HTR-8/SVneo (cell line): ENCODE measurements at regions not wholly inside any gene's neighbourhood (a gene's known extent, or its start where the extent isn't known, plus 50 kb on each side); places are given as distances from the start of the nearest gene placed in this dataset.

ENCODE experiments used
- DNase-seq: peaks from one replicate; pipeline ENCODE4 v3.0.0; 2011; ENCODE audit warnings: low spot score, mixed read lengths; ENCODE audit not compliant: insufficient read length
- FAIRE-seq: peaks from 2 replicates; lab custom pipeline; 2011; peaks lifted over from hg19 to GRCh38; lab: Jason Lieb, UNC

DNA sequence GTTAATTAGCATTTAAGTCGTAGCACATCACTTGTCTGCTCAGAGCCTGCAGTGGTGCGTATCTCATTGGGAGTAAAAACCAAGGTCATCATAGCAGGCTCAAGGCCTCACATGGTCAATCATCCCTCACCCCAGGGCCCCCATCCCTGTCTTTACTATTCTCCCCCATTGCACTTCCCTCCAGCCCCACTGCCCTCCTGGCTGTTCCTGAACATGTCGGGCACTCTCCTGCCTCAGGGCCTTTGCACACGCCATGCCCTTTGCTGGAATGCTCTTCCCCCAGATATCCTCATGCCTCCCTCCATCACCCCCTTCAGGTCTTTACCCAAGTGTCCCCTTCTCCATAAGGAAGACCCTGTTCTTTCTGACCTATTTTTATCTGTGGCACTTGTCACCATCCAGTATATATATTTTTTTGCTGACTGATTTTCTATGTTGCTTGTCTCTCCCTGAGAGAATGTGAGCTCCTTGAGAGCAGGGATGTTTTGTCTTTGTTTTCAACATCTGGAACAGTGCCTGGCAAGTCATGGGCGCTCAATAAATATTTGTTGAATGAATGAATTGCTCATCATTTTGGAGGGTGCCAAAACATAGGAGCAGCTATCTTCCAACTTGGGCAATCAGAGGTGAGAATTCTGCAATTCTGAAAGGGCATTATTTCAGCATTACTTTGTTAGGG lies 74.1 kb upstream of the POU3F1 start:
- FAIRE-seq (no peak), DNase-seq (no peak)

DNA sequence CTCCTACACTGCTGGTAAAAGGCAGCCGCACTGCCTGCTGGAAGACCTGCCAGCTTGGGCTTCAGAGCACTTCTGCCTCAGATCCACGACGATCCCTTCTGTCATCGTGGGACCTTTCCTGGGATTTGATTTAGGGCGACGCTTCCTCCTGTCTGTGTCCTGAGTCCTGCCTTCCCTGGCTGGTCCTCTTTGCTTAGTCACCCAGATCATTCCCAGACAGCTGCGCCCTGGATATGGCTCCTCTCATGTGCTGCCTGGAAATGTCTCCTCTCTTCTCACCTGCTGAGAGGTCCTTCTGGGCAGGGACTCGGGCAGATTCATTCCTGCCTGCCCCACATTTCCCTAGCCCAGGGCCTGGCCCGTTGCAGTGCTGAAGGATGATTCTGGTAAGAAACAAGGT lies 72.4 kb upstream of the POU3F1 start:
- FAIRE-seq: no peak
- DNase-seq: no peak

DNA sequence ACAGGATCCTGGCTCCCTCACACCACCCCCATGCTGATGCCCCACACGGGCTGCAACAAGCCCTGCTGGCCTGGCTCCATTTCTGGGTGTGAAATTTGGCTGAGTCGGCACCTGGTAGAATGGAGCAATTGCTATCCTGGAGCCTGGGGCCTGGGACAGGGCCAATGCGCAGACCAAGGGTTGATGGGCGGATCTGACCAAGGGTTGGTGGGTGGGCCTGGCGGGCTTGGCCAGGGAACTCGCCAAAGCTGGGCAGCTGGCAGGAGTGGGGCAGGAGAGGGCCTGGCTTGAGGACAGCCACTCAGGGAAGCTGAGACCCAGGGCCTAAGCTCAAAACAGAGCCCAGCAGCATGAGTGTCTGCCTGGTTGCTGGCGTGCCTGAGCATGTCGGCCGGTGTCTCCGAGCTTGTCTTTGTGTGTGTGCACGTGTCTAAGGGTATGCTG lies 70.9 kb upstream of the POU3F1 start:
- DNase-seq (no peak), FAIRE-seq (no peak)

DNA sequence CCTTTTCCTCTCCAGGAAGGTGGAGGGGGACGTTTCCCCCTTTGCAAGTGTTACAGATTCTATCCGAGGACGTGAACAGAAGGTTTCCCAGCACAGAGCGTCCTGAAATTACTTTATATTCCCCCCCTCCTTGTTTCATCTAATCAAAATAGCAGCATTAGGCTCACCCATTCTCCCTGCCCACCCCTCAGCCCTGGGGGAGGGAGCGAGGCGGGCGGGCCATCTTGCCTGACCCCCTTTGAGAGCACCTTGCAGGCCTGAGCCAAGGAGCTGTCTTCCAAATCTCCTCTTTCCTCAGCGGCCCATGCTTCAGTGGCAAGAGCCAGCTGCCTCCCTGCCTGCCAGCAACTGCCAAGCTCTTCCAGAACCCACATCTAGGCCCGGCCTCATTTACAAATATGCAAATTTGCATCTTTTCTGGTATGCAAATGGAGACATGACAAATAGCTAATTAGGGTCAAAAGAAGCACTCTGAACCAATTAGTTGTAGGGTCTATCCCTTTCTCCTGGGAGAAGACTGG lies 69.1 kb upstream of the POU3F1 start:
- FAIRE-seq: no peak
- DNase-seq: no peak

DNA sequence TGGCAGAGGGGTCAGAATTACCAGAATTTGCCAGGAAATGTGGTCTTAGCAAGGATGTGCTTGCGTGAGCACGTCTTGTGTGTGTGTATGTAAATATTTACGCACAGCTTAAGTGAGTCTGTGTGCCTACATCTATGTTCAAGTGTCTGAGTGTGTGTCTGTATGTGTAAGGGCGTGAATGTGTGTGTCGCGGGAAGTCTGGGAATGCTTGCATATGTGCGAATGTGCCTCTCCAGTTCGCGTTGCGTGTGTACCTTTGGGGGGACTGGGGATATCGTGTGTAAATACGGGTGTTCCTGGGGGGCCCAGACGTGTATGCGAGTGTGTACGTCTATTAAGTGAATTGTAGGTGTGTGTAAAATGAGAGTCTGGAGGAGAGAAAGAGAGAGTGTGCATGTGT lies 68.6 kb upstream of the POU3F1 start:
- DNase-seq (no peak), FAIRE-seq (no peak)

DNA sequence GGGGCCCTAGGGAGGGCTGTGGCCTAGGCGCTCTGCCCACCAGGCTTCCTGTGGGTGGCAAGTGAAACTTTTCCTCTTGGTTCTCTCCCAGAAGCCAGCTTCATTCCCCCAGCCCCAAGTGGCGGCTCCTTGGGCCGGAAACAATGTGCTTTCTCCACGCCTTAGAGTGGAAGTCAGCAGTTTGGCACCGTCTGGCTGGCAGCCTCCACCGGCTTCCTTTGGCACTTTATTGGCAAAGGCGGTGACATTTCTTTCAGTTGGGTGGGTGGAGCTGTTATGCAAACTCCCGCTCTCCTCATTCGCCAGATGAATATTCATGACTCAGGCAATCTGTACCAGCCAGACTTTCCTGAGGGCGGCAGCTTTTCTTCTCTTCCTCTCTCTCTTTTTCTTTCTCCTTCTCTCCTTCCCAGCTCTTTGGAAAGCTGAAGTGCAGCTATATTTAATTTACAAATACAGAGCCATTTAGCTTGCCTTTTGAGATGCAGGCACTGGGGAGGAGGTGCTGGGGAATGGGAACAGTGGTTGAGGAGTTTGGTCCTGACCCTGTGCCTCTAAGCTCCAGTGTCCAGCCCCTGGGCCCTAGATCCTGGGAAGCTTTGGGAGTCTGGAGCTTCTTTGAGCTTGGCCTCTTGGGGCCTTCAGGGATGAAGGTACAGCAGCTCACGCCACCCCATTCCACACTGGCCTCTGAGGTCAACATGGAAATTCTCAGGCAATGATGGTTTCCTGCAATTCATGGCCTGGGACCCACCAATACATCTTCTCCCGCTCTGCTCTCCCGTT lies 67.8 kb upstream of the POU3F1 start:
- DNase-seq (no peak), FAIRE-seq (no peak)

DNA sequence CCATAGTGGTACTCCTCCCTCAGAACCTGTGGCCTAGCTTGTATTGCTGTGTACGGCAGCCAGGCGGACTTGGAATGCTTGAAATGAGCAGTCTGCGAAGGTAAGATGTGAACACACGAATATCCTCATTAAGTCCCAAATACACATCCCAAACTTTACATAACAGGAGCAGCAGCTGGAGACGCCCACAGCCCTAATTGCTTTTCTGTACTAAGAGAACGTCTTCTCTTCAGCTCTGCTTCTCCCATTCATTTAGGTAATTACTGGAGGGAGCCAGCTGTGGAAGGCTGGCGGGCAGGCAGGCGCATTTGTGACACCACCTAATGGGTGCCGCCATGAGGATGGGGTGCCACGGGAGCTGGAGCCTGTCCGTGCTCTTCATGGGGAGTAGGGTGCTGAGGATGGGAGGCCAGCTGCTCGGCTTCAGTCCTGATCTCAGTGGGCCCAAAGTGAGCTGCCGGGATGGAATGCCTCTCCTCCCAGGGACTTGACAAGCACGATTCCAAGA lies 66.6 kb upstream of the POU3F1 start:
- FAIRE-seq (no peak), DNase-seq (no peak)

DNA sequence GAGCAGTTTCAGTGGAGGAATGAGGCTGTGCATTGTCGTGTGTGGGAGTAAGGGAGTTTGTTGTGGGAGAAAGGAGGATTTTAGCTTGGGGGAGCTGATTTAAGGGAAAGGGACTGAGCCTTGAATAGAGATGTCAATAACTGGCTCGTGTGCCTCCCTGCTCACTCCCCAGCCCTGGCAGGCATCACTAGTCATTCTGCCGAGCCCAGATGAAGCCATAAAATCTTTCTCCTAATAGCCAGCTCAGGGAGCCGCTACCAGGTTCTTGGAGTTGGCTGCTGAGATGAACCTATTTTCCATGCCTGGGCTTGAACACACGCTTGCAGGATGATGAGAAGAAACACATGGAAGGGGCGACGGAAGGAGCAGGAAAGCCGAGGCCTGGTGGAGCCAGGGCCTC lies 65.0 kb upstream of the POU3F1 start:
- DNase-seq (no peak), FAIRE-seq (no peak)

DNA sequence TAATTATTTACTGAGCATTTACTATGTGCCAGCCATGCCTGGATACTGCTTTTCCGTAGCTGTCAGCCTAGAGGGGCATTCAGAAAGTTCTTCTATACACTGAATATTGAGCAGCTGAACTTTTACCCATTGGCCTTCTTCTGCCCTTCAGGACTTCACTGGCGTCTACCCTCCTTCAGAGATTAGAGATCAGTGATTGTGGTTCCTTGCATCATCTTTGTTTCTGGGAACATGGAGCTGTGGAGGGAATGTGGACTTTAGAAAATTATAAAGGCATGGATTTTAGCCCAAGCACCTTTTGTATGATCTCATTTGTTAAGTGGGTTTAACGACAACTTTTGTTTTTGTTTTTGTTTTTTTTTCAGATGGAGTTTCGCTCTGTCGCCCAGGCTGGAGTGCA lies 58.7 kb upstream of the POU3F1 start:
- no peak for FAIRE-seq
- no peak for DNase-seq

DNA sequence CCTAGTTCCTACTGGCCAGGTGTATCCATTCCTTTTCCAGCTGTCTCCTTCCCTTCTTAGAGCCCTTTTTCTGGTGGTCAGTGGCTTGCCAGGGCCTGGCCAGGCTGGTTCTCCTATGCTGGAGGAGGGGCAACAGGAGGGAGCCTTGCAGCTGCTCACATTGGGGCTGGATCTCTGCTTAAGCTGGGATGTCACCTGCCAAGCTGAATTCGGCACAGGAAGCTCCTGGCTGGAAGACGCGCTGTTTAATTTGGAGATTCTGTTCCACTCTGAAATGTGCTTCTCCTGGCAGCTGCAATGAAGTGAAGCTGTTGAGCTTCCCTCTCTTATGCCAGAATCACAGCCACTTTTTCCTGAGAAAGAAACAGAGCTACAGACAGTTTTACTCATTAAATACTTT lies 56.0 kb upstream of the POU3F1 start:
- FAIRE-seq: no peak
- no peak for DNase-seq

DNA sequence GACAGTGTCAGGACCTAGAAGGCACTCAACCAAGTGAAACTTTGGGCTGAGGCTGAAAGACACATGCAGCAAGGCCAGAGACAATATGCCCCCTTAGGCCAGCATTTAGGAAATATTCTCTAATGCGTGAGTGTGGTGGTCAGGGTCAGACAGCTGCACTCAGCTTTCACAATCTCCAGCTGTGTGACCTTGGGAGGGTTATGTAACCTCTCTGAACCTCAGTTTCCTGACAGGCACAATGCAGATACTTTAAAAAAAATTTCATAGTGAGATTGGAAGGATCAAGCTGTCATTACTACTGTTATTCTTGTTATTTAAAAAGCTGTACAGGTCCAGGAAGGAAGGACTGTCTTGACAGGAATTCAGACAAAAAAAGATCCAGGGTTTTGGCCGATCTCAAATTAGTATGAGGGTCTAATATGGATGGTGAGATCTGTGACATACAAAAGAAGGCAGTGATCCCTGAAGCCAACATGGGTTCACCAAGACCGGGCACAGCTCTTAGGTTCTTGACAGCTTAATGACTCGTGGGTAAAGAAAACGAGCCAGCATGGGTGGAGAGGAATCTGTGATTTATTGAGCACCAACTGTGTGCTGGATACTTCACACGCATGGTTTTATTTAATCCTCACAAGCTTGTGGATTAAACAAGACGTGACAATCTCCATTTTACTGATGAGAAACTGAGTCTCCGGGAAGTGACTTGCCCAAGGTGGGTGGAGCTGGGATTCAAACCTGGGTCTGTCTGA lies 54.6 kb upstream of the POU3F1 start:
- no peak for FAIRE-seq
- no peak for DNase-seq

DNA sequence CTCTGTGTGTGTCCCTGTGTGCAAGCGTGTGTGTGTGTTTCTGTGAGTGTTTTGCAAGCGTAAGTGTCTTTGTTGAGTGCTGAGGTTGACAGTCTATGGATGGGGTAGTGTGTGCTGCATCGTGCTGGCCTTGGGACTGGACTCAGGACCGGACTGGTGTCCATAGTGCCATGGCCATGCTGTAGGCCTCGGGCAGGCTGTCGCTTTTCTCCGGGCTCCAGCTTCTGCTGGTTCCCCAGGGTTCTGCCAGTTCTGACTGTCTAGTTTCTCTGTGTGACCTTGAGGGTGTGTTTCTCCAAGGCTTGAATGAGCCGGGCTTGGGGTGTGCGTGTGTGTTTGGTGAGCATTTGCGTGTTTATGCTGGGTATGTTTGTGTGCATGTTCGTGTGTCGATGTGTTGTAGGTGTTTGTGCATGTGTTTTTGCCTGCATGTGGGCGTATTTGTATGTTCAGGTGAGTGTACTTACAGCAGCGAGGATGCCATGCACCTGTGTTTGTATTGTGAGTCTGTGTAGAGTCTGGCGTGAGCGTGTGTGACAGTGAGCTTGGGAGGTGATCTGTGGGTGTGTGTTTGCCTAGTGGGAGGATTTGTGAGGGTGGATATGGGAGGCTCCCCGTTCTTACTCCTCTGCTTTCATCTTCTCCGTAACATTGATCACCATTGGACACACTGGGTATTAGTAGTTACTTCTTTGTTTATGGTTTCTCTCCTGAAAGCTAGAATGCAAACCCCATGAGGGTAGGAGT lies 51.7 kb upstream of the POU3F1 start:
- no peak for FAIRE-seq
- no peak for DNase-seq

DNA sequence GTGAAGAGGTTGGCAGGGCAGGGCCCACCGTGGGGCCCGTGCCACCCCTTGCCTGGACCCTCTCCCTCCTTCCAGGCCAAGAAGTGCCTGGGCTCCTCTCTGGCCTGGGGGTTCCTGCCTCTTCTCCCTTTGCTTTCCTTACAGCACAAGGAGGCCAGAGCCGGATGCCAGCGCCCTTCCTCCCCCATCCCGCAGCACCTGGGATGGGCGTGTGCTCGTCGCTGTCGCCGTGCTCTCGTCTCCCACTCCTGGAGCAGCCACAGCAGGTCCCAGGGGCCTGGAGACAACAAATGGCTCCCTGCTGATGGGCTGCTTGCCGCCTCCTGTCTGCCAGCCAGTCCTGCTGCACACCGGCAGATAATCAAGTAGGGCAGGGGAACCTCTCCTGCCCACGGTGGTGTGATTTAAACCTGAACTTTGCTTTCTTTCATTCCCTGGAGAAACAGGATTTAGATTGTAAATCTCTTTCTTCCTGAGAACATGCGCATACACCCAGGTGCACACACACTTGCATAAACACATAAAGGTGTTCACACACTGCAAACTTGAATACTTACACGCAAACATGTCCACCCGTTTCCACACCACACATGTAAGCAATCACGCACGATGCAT lies 50.8 kb upstream of the POU3F1 start:
- DNase-seq (no peak), FAIRE-seq (no peak)
